ENCODE measurements at regions not wholly inside any gene's neighbourhood (a gene's known extent, or its start where the extent isn't known, plus 50 kb on each side); places are given as distances from the start of the nearest gene placed in this dataset.

GRCh38 chr14:62117010-62117750 is 355.0 kb downstream of the SNAPC1 start:
- Histone ChIP-seq H3K4me3 (ENCODE audit: low read depth in 1 of 5, low read length in 5 of 5) (peak overlapping the region; percentile 38 to 81 (median 54)), H3K36me3 (ENCODE audit: control insufficient read depth in 5 of 5, insufficient read depth in 5 of 5, low read length in 5 of 5) (no peaks in the 10 kb centered on the region), H3K27me3 (ENCODE audit: control insufficient read depth in 5 of 5, insufficient read depth in 4 of 5, low read length in 5 of 5) (peaks cover 10 to 33% (median 14%) of the 10 kb centered on the region in 5 donors), H3K9ac (ENCODE audit: low read length in 5 of 5) (peak overlapping the region in 2 of 5 donors; percentile 7 to 47), H3K27ac (ENCODE audit: low read depth, low read length) (no peak overlapping the region), H3K9me3 (ENCODE audit: control insufficient read depth in 5 of 5, low read length in 5 of 5) (no peaks in the 10 kb centered on the region), H3K4me1 (ENCODE audit: control insufficient read depth in 5 of 5, insufficient read depth in 5 of 5, low read length in 5 of 5) (peaks cover 0 to 15% (median 11%) of the 10 kb centered on the region in 5 donors)

GRCh38 chr14:62117751-62118105 is 355.5 kb downstream of the SNAPC1 start:
- H3K9ac ChIP-seq (ENCODE audit: low read length in 5 of 5), result peak overlapping the region in 1 of 5 donors; percentile 47
- H3K4me3 ChIP-seq (ENCODE audit: low read depth in 1 of 5, low read length in 5 of 5), result peak overlapping the region; percentile 38 to 81 (median 54)
- peaks cover 10 to 33% (median 14%) of the 10 kb centered on the region in 5 donors for H3K27me3 ChIP-seq (ENCODE audit: control insufficient read depth in 5 of 5, insufficient read depth in 4 of 5, low read length in 5 of 5)
- no peak overlapping the region for H3K27ac ChIP-seq (ENCODE audit: low read depth, low read length)
- no peaks in the 10 kb centered on the region for H3K36me3 ChIP-seq (ENCODE audit: control insufficient read depth in 5 of 5, insufficient read depth in 5 of 5, low read length in 5 of 5)
- no peaks in the 10 kb centered on the region for H3K9me3 ChIP-seq (ENCODE audit: control insufficient read depth in 5 of 5, low read length in 5 of 5)
- H3K4me1 ChIP-seq (ENCODE audit: control insufficient read depth in 5 of 5, insufficient read depth in 5 of 5, low read length in 5 of 5), result peaks cover 0 to 15% (median 11%) of the 10 kb centered on the region in 5 donors

GRCh38 chr14:62118461-62118860 is 356.2 kb downstream of the SNAPC1 start:
- Histone ChIP-seq H3K4me3 (ENCODE audit: low read depth in 1 of 5, low read length in 5 of 5) (no peak overlapping the region), H3K4me1 (ENCODE audit: control insufficient read depth in 5 of 5, insufficient read depth in 5 of 5, low read length in 5 of 5) (peaks cover 0 to 15% (median 11%) of the 10 kb centered on the region in 5 donors), H3K36me3 (ENCODE audit: control insufficient read depth in 5 of 5, insufficient read depth in 5 of 5, low read length in 5 of 5) (no peaks in the 10 kb centered on the region), H3K9me3 (ENCODE audit: control insufficient read depth in 5 of 5, low read length in 5 of 5) (no peaks in the 10 kb centered on the region), H3K27ac (ENCODE audit: low read depth, low read length) (no peak overlapping the region), H3K9ac (ENCODE audit: low read length in 5 of 5) (no peak overlapping the region), H3K27me3 (ENCODE audit: control insufficient read depth in 5 of 5, insufficient read depth in 4 of 5, low read length in 5 of 5) (peaks cover 10 to 33% (median 14%) of the 10 kb centered on the region in 5 donors)

GRCh38 chr14:62118871-62119270 is 356.7 kb downstream of the SNAPC1 start:
- Histone ChIP-seq H3K9ac (ENCODE audit: low read length in 5 of 5) (no peak overlapping the region), H3K27ac (ENCODE audit: low read depth, low read length) (no peak overlapping the region), H3K9me3 (ENCODE audit: control insufficient read depth in 5 of 5, low read length in 5 of 5) (no peaks in the 10 kb centered on the region), H3K27me3 (ENCODE audit: control insufficient read depth in 5 of 5, insufficient read depth in 4 of 5, low read length in 5 of 5) (peaks cover 10 to 33% (median 14%) of the 10 kb centered on the region in 5 donors), H3K4me1 (ENCODE audit: control insufficient read depth in 5 of 5, insufficient read depth in 5 of 5, low read length in 5 of 5) (peaks cover 0 to 15% (median 11%) of the 10 kb centered on the region in 5 donors), H3K36me3 (ENCODE audit: control insufficient read depth in 5 of 5, insufficient read depth in 5 of 5, low read length in 5 of 5) (no peaks in the 10 kb centered on the region), H3K4me3 (ENCODE audit: low read depth in 1 of 5, low read length in 5 of 5) (no peak overlapping the region)

- Histone ChIP-seq H3K4me3 (ENCODE audit: low read depth in 1 of 5, low read length in 5 of 5) (no peak overlapping the region), H3K36me3 (ENCODE audit: control insufficient read depth in 5 of 5, insufficient read depth in 5 of 5, low read length in 5 of 5) (no peaks in the 10 kb centered on the region), H3K4me1 (ENCODE audit: control insufficient read depth in 5 of 5, insufficient read depth in 5 of 5, low read length in 5 of 5) (peaks cover 0 to 3% (median 0%) of the 10 kb centered on the region in 5 donors), H3K27me3 (ENCODE audit: control insufficient read depth in 5 of 5, insufficient read depth in 4 of 5, low read length in 5 of 5) (peaks cover under 1 to 11% (median 6%) of the 10 kb centered on the region in 5 donors), H3K9me3 (ENCODE audit: control insufficient read depth in 5 of 5, low read length in 5 of 5) (no peaks in the 10 kb centered on the region), H3K9ac (ENCODE audit: low read length in 5 of 5) (no peak overlapping the region), H3K27ac (ENCODE audit: low read depth, low read length) (no peak overlapping the region)
Observed at GRCh38 chr14:62123961-62124360, 361.7 kb downstream of the SNAPC1 start.

GRCh38 chr14:62125793-62126192 is 363.6 kb downstream of the SNAPC1 start:
- peaks cover 0 to 6% (median 3%) of the 10 kb centered on the region in 5 donors for H3K27me3 ChIP-seq (ENCODE audit: control insufficient read depth in 5 of 5, insufficient read depth in 4 of 5, low read length in 5 of 5)
- no peaks in the 10 kb centered on the region for H3K36me3 ChIP-seq (ENCODE audit: control insufficient read depth in 5 of 5, insufficient read depth in 5 of 5, low read length in 5 of 5)
- H3K27ac ChIP-seq (ENCODE audit: low read depth, low read length), result no peak overlapping the region
- H3K9me3 ChIP-seq (ENCODE audit: control insufficient read depth in 5 of 5, low read length in 5 of 5), result no peaks in the 10 kb centered on the region
- peaks cover 0 to 3% (median 0%) of the 10 kb centered on the region in 5 donors for H3K4me1 ChIP-seq (ENCODE audit: control insufficient read depth in 5 of 5, insufficient read depth in 5 of 5, low read length in 5 of 5)
- H3K4me3 ChIP-seq (ENCODE audit: low read depth in 1 of 5, low read length in 5 of 5), result no peak overlapping the region
- H3K9ac ChIP-seq (ENCODE audit: low read length in 5 of 5), result no peak overlapping the region

GRCh38 chr14:62126879-62127478 is 364.8 kb downstream of the SNAPC1 start:
- no peaks in the 10 kb centered on the region for H3K9me3 ChIP-seq (ENCODE audit: control insufficient read depth in 5 of 5, low read length in 5 of 5)
- H3K9ac ChIP-seq (ENCODE audit: low read length in 5 of 5), result no peak overlapping the region

GRCh38 chr14:62130441-62130840 is 368.2 kb downstream of the SNAPC1 start:
- Histone ChIP-seq H3K4me3 (ENCODE audit: low read depth in 1 of 5, low read length in 5 of 5) (no peak overlapping the region), H3K9me3 (ENCODE audit: control insufficient read depth in 5 of 5, low read length in 5 of 5) (no peaks in the 10 kb centered on the region), H3K27ac (ENCODE audit: low read depth, low read length) (no peak overlapping the region), H3K4me1 (ENCODE audit: control insufficient read depth in 5 of 5, insufficient read depth in 5 of 5, low read length in 5 of 5) (peaks cover 0 to 5% (median 0%) of the 10 kb centered on the region in 5 donors), H3K9ac (ENCODE audit: low read length in 5 of 5) (no peak overlapping the region), H3K36me3 (ENCODE audit: control insufficient read depth in 5 of 5, insufficient read depth in 5 of 5, low read length in 5 of 5) (no peaks in the 10 kb centered on the region), H3K27me3 (ENCODE audit: control insufficient read depth in 5 of 5, insufficient read depth in 4 of 5, low read length in 5 of 5) (no peaks in the 10 kb centered on the region)

More at GRCh38 chr14:62126879-62127478, 364.8 kb downstream of the SNAPC1 start:
- peaks cover 0 to 3% (median 0%) of the 10 kb centered on the region in 5 donors for H3K27me3 ChIP-seq (ENCODE audit: control insufficient read depth in 5 of 5, insufficient read depth in 4 of 5, low read length in 5 of 5)
- no peaks in the 10 kb centered on the region for H3K36me3 ChIP-seq (ENCODE audit: control insufficient read depth in 5 of 5, insufficient read depth in 5 of 5, low read length in 5 of 5)
- no peak overlapping the region for H3K27ac ChIP-seq (ENCODE audit: low read depth, low read length)
- H3K4me1 ChIP-seq (ENCODE audit: control insufficient read depth in 5 of 5, insufficient read depth in 5 of 5, low read length in 5 of 5), result peaks cover 0 to 3% (median 0%) of the 10 kb centered on the region in 5 donors
- no peak overlapping the region for H3K4me3 ChIP-seq (ENCODE audit: low read depth in 1 of 5, low read length in 5 of 5)

GRCh38 chr14:62133776-62134550 is 371.7 kb downstream of the SNAPC1 start:
- H3K27me3 ChIP-seq (ENCODE audit: control insufficient read depth in 5 of 5, insufficient read depth in 4 of 5, low read length in 5 of 5), result no peaks in the 10 kb centered on the region
- H3K27ac ChIP-seq (ENCODE audit: low read depth, low read length), result no peak overlapping the region
- H3K4me3 ChIP-seq (ENCODE audit: low read depth in 1 of 5, low read length in 5 of 5), result no peak overlapping the region
- no peaks in the 10 kb centered on the region for H3K9me3 ChIP-seq (ENCODE audit: control insufficient read depth in 5 of 5, low read length in 5 of 5)
- no peaks in the 10 kb centered on the region for H3K36me3 ChIP-seq (ENCODE audit: control insufficient read depth in 5 of 5, insufficient read depth in 5 of 5, low read length in 5 of 5)
- H3K4me1 ChIP-seq (ENCODE audit: control insufficient read depth in 5 of 5, insufficient read depth in 5 of 5, low read length in 5 of 5), result peaks cover 0 to 4% (median 0%) of the 10 kb centered on the region in 5 donors
- H3K9ac ChIP-seq (ENCODE audit: low read length in 5 of 5), result no peak overlapping the region
